Endothelial cell of umbilical vein (primary cell): ENCODE measurements at regions not wholly inside any gene's neighbourhood (a gene's known extent, or its start where the extent isn't known, plus 50 kb on each side); places are given as distances from the start of the nearest gene placed in this dataset.

Experiments
- BruUV-seq: library from RNA; stranded (reverse); fragments of 400-500 nt; replicated peaks from 2 replicates; lab custom pipeline; 2021; lab: Mats Ljungman, UMichigan
- CTCF ChIA-PET: fragments of 300-600, 350-600 bp; sonication (Branson Sonifier 250); formaldehyde crosslinking; loops from one replicate; lab custom pipeline; 2021; ENCODE audit warnings: antibody characterized with exemption, inconsistent platforms; lab: Charles Lee
- POLR2A ChIA-PET: fragments of 300-600, 350-600 bp; sonication (Branson Sonifier 250); formaldehyde crosslinking; loops from one replicate; lab custom pipeline; 2021; ENCODE audit warnings: antibody characterized with exemption, inconsistent platforms; lab: Charles Lee
- DNase-seq: peaks from one replicate; pipeline ENCODE4 v3.0.0-alpha.2; 2011; ENCODE audit warnings: low read depth, low spot score
- FAIRE-seq: peaks from 2 replicates; lab custom pipeline; 2011; peaks lifted over from hg19 to GRCh38; lab: Jason Lieb, UNC
- H2AFZ ChIP-seq: 2 replicates; pipeline ENCODE4 v1.6.0; 2012; ENCODE audit warnings: low read depth, low read length, control low read depth, inconsistent platforms
- H3K27ac ChIP-seq: 2 replicates; pipeline ENCODE4 v1.5.1; 2011; ENCODE audit warnings: low read depth, mild to moderate bottlenecking, control low read depth, low read length, moderate library complexity; ENCODE audit not compliant: insufficient read depth
- H3K27me3 ChIP-seq, 2 experiments: 2 replicates each; pipeline versions ENCODE4 v1.6.0 to v1.6.1; 2011; ENCODE audit warnings: low read length in 2 of 2, mixed read lengths in 1 of 2; ENCODE audit not compliant: control insufficient read depth in 2 of 2, insufficient read depth in 2 of 2
- H3K36me3 ChIP-seq, 2 experiments: 2 replicates in 1 of 2; 3 replicates in 1 of 2; pipeline ENCODE4 v1.5.1; 2011; ENCODE audit warnings: low read length in 2 of 2, mild to moderate bottlenecking in 1 of 2, moderate library complexity in 1 of 2; ENCODE audit not compliant: control insufficient read depth in 2 of 2, insufficient read depth in 2 of 2; ENCODE audit errors: extremely low read depth in 1 of 2
- H3K4me1 ChIP-seq: 3 replicates; pipeline ENCODE4 v1.5.1; 2011; ENCODE audit warnings: mild to moderate bottlenecking, low read length; ENCODE audit not compliant: control insufficient read depth, insufficient read depth; ENCODE audit errors: extremely low read depth
- H3K4me2 ChIP-seq: 2 replicates; pipeline ENCODE4 v1.6.1; 2011; ENCODE audit warnings: low read length, control low read depth, mixed read lengths; ENCODE audit not compliant: insufficient read depth
- H3K4me3 ChIP-seq, 3 experiments: fragments of 200-600 bp in 1 of 3; sonication (generic), shearing (Covaris generic) in 1 of 3; replicated peaks in 1 of 3; 2 replicates each; pipeline ENCODE4 v1.5.1; 2011 to 2016; ENCODE audit warnings: control low read depth in 3 of 3, low read length in 3 of 3, mild to moderate bottlenecking in 2 of 3, inconsistent platforms in 1 of 3, low read depth in 1 of 3, moderate library complexity in 1 of 3; ENCODE audit not compliant: insufficient read depth in 1 of 3
- H3K79me2 ChIP-seq: 2 replicates; pipeline ENCODE4 v1.6.0; 2012; ENCODE audit warnings: low read length, inconsistent platforms; ENCODE audit not compliant: control insufficient read depth, insufficient read depth
- H3K9ac ChIP-seq: replicated peaks from 2 replicates; pipeline ENCODE3; 2011; ENCODE audit warnings: low read length, control low read depth; ENCODE audit not compliant: insufficient read depth; ENCODE audit errors: extremely low read depth
- H3K9me1 ChIP-seq: replicated peaks from 3 replicates; pipeline ENCODE4 v1.6.0; 2011; ENCODE audit warnings: mild to moderate bottlenecking, low read length; ENCODE audit not compliant: control insufficient read depth, insufficient read depth; ENCODE audit errors: extremely low read depth
- H3K9me3 ChIP-seq: replicated peaks from 2 replicates; pipeline ENCODE4 v1.5.1; 2012; ENCODE audit warnings: low read length, inconsistent platforms; ENCODE audit not compliant: control insufficient read depth, insufficient read depth
- H4K20me1 ChIP-seq: replicated peaks from 2 replicates; pipeline ENCODE3; 2011; ENCODE audit warnings: mild to moderate bottlenecking, low read length; ENCODE audit not compliant: control insufficient read depth, insufficient read depth; ENCODE audit errors: extremely low read depth
- EZH2 ChIP-seq: IDR thresholded peaks from 2 replicates; pipeline ENCODE4 v1.6.1; 2012; ENCODE audit warnings: borderline replicate concordance, low read depth, mild to moderate bottlenecking, moderate library complexity, low read length, inconsistent platforms; ENCODE audit not compliant: severe bottlenecking
- FOS ChIP-seq: IDR thresholded peaks from 2 replicates; pipeline ENCODE4 v1.6.1; 2011; ENCODE audit warnings: mild to moderate bottlenecking, low read length, moderate library complexity, borderline replicate concordance; ENCODE audit not compliant: insufficient read depth
- GATA2 ChIP-seq: IDR thresholded peaks from 2 replicates; pipeline ENCODE4 v1.7.0; 2011; ENCODE audit warnings: low read depth, mild to moderate bottlenecking, moderate library complexity, mixed read lengths, low read length; ENCODE audit not compliant: insufficient read length, insufficient read depth
- JUN ChIP-seq: IDR thresholded peaks from 2 replicates; pipeline ENCODE4 v1.6.1; 2011; ENCODE audit warnings: borderline replicate concordance, low read depth; ENCODE audit not compliant: insufficient read length, insufficient read depth
- MYC ChIP-seq: IDR thresholded peaks from one replicate; pipeline ENCODE4 v1.6.1; 2011; ENCODE audit warnings: mild to moderate bottlenecking, low read depth, low read length
- POLR2A ChIP-seq: IDR thresholded peaks from 2 replicates; pipeline ENCODE4 v1.6.1; 2012; ENCODE audit warnings: low read depth, mild to moderate bottlenecking, control low read depth, low read length
- POLR2AphosphoS5 ChIP-seq: IDR thresholded peaks from 2 replicates; pipeline ENCODE4 v1.6.1; 2012; ENCODE audit warnings: low read depth, mild to moderate bottlenecking, control low read depth, low read length, moderate library complexity; ENCODE audit not compliant: insufficient read depth
- dilution Hi-C: fragments of 300-500 bp; cut with MboI; formaldehyde crosslinking; loops from one replicate; pipeline ENCODE4 v1.15.0; 2019; ENCODE audit warnings: low sequenced_read_pairs; ENCODE audit not compliant: extremely low pct_ligation_motif_present
- intact Hi-C: fragments of 100-400 bp; cut with micrococcal nuclease; formaldehyde crosslinking; loops from one replicate; pipeline ENCODE4 v1.10.0; 2022
- TF ChIP-seq, protein P1 (sequence below): IDR thresholded peaks from 2 replicates; pipeline ENCODE4 v1.6.1; 2011; ENCODE audit not compliant: insufficient read depth, insufficient read length
- TF ChIP-seq, protein P2 (sequence below), 2 donors: IDR thresholded peaks; 1 replicate in 1 of 2; 2 replicates in 1 of 2; pipeline ENCODE4 v1.5.1; 2011; ENCODE audit warnings: low read length in 2 of 2, mild to moderate bottlenecking in 2 of 2, moderate library complexity in 2 of 2, control low read depth in 1 of 2, inconsistent platforms in 1 of 2, low read depth in 1 of 2; ENCODE audit not compliant: insufficient read depth in 1 of 2; ENCODE audit errors: extremely low read depth in 1 of 2

DNA sequence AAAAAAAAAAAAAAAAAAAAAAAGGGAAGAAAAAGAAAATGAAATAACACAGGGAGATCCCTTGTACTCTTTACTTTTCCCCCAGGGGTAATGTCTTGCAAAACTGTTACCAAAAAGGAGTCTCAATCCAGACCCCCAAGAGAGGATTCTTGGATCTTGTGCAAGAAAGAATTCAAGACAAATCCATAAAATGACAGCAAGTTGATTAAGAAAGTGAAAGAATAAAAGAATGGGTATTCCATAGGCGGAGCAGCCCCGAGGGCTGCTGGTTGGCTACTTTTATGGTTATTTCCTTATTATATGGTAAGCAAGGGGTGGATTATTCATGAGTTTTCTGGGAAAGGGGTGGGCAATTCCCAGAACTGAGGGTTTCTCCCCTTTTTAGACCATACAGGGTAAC, 604.3 kb upstream of the AMELY start:
- H3K9me1 ChIP-seq: no peaks in the 10 kb centered on the region
- no peak overlapping the region for H3K4me2 ChIP-seq
- POLR2A ChIA-PET: no interaction called here
- H3K36me3 ChIP-seq: no peaks in the 10 kb centered on the region
- no peaks in the 10 kb centered on the region for H4K20me1 ChIP-seq
- TF ChIP-seq, protein P1, sequence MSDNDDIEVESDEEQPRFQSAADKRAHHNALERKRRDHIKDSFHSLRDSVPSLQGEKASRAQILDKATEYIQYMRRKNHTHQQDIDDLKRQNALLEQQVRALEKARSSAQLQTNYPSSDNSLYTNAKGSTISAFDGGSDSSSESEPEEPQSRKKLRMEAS: no peak
- TF ChIP-seq POLR2A (no peak), GATA2 (no peak), EZH2 (no peak), POLR2AphosphoS5 (no peak), FOS (no peak), JUN (no peak), MYC (no peak)
- TF ChIP-seq, protein P2, sequence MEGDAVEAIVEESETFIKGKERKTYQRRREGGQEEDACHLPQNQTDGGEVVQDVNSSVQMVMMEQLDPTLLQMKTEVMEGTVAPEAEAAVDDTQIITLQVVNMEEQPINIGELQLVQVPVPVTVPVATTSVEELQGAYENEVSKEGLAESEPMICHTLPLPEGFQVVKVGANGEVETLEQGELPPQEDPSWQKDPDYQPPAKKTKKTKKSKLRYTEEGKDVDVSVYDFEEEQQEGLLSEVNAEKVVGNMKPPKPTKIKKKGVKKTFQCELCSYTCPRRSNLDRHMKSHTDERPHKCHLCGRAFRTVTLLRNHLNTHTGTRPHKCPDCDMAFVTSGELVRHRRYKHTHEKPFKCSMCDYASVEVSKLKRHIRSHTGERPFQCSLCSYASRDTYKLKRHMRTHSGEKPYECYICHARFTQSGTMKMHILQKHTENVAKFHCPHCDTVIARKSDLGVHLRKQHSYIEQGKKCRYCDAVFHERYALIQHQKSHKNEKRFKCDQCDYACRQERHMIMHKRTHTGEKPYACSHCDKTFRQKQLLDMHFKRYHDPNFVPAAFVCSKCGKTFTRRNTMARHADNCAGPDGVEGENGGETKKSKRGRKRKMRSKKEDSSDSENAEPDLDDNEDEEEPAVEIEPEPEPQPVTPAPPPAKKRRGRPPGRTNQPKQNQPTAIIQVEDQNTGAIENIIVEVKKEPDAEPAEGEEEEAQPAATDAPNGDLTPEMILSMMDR (IDR thresholded peaks at IDR 0.05; ENCODE audit: extremely low read depth in 1 of 2, insufficient read depth in 1 of 2, low read depth in 1 of 2, low read length in 2 of 2): no peak
- intact Hi-C loops (no loop called here), dilution Hi-C loops (no loop called here)
- no peaks in the 10 kb centered on the region for H3K27me3 ChIP-seq
- no peaks in the 10 kb centered on the region for H3K79me2 ChIP-seq
- H3K27ac ChIP-seq: no peak overlapping the region
- no peaks in the 10 kb centered on the region for H3K4me1 ChIP-seq
- FAIRE-seq (no peak), DNase-seq (no peak)
- H3K9ac ChIP-seq: no peak overlapping the region
- H2AFZ ChIP-seq: no peak overlapping the region
- BruUV-seq: no TSS peak
- H3K4me3 ChIP-seq: no peak overlapping the region
- H3K9me3 ChIP-seq: no peaks in the 10 kb centered on the region
- CTCF ChIA-PET: no interaction called here
